GM12865 (cell line): ENCODE measurements at regions not wholly inside any gene's neighbourhood (a gene's known extent, or its start where the extent isn't known, plus 50 kb on each side); places are given as distances from the start of the nearest gene placed in this dataset.
A peak's percentile ranks its signal among the peaks of the same experiment; 100 is the strongest.

Experiments
- DNase-seq: peaks from one replicate; pipeline ENCODE4 v3.0.0; 2010; ENCODE audit warnings: low read depth
- H3K4me3 ChIP-seq: 2 replicates; pipeline ENCODE4 v1.5.1; 2011; ENCODE audit warnings: mild to moderate bottlenecking, low read depth, low read length, control low read depth
- TF ChIP-seq, protein P1 (sequence below): IDR thresholded peaks from 2 replicates; pipeline ENCODE4 v1.5.1; 2011; ENCODE audit warnings: low read length, control low read depth, low read depth, inconsistent platforms; ENCODE audit not compliant: insufficient read depth; ENCODE audit errors: missing control alignments

DNA sequence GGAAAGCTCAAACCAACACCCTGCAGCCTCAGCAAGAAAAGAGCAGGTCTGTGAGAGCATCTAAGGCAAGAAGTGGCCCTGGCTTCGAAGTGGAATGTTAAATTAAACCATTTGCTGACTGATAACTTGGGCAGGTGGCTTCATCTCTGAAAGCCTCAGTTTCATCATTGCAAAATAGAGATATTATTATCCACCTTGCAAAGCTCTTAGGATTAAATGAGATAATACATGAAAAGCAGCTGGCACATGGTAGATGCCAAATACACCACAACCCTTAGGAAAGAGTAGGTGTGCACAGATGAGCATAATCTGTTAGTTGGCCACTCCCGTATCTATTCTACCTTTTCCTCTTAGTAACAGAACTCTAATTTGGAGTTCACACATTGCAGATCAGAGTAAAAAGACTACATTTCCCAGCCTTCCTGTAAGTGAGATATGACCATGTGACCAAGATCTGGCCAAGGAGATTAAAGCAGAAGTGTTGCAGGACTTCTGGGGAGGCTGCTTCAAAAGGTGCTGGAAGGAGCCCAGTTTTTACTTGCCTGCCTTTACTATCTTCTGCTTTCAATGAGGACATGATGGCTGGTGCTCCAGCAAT, 288.7 kb downstream of the SOX9 start:
- peak; percentile 34 for DNase-seq
- no peak overlapping the region for H3K4me3 ChIP-seq
- TF ChIP-seq, protein P1, sequence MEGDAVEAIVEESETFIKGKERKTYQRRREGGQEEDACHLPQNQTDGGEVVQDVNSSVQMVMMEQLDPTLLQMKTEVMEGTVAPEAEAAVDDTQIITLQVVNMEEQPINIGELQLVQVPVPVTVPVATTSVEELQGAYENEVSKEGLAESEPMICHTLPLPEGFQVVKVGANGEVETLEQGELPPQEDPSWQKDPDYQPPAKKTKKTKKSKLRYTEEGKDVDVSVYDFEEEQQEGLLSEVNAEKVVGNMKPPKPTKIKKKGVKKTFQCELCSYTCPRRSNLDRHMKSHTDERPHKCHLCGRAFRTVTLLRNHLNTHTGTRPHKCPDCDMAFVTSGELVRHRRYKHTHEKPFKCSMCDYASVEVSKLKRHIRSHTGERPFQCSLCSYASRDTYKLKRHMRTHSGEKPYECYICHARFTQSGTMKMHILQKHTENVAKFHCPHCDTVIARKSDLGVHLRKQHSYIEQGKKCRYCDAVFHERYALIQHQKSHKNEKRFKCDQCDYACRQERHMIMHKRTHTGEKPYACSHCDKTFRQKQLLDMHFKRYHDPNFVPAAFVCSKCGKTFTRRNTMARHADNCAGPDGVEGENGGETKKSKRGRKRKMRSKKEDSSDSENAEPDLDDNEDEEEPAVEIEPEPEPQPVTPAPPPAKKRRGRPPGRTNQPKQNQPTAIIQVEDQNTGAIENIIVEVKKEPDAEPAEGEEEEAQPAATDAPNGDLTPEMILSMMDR: no peak

GRCh38 chr17:72411124-72411563, 290.3 kb downstream of the SOX9 start:
- no peak for DNase-seq
- no peak overlapping the region for H3K4me3 ChIP-seq
- TF ChIP-seq, protein P1: no peak

GRCh38 chr17:72412650-72413076, 291.8 kb downstream of the SOX9 start:
- no peak overlapping the region for H3K4me3 ChIP-seq
- TF ChIP-seq, protein P1: no peak
- DNase-seq: no peak

DNA sequence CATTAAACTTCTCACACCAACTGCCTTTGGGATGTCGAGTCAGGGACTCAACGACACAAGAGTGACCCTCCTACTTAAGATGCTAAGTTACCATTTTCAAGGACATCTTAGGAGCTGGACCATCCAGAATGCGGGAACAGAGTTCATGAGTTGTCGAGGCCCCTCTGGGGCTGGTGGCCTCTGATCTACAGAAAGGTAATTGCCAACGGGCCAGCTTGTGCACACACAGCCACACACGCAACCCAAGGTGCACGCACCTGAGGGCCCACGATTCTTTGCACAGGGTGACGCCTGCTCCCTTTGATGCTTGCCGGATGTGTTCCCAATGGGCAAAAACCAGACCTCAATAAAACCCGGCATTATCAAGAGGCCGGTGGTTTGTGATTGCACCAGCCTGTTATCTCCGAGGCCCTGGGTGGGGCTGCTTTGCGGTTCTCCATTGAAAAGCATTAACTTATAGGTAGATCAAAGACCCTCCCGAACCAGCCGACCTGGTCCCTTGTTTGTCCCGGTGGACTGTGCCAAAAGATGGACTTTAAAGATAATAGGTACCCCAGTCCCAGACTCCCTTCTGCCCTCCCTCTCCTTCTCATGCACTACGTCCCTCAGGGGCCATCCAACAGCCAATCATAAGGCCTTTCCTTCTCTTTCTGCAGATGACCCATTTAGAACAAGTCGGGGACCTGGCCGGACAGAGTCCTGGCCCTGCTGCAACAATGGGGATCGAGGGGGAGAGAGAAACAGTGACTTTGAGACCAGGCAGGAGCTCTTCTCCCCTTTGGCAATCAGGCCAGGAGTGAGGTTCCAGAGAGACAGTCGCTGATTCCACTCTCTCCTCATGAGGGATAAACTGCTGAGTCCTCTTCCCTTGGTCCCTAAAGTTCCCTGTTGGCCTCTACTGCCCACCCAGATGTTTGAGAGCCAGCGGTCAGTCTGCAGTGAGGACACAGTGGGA, 292.5 kb downstream of the SOX9 start:
- TF ChIP-seq, protein P1: no peak
- no peak for DNase-seq
- no peak overlapping the region for H3K4me3 ChIP-seq

DNA sequence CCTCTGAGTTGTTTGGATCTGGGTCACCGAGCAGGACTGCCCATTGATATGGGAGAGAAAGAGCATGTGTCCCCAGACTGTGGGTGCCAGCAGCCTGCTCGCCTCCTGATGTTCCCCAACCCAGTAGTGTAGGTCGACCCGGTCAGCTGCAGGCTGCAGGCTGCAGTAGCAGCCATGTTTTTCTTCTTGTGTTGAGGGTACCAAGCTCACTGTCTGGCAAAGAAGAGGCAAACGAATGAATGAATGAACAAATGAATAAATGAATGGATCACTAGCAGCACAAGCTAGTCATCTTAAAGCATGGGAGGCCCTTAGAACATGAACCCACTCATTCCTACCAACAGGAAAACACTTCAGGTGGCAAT, 293.2 kb downstream of the SOX9 start:
- DNase-seq: no peak
- no peak overlapping the region for H3K4me3 ChIP-seq
- TF ChIP-seq, protein P1: no peak

- H3K4me3 ChIP-seq: no peak overlapping the region
- TF ChIP-seq, protein P1: no peak
- DNase-seq: no peak
These were observed 294.4 kb downstream of the SOX9 start for GRCh38 chr17:72414967-72415853.
